Stimulated activated CD8-positive, alpha-beta memory T cell treated with anti-CD3 and anti-CD28 coated beads, Interleukin-7, amount 100 ng/mL, for 24 hours (primary cell): ENCODE measurements at regions not wholly inside any gene's neighbourhood (a gene's known extent, or its start where the extent isn't known, plus 50 kb on each side); places are given as distances from the start of the nearest gene placed in this dataset.
"Not testable (repeated sequence)": the region's sequence is repeated elsewhere in the genome, so short reads cannot be mapped to it uniquely, and the experiment has no call there.

Source experiments
- DNase-seq: peaks from one replicate; pipeline ENCODE4 v3.0.0-alpha.2; 2020; ENCODE audit warnings: low read depth

- no peak for DNase-seq
These were observed 363.3 kb downstream of the TYW1 start for GRCh38 chr7:67359900-67360299.

DNA sequence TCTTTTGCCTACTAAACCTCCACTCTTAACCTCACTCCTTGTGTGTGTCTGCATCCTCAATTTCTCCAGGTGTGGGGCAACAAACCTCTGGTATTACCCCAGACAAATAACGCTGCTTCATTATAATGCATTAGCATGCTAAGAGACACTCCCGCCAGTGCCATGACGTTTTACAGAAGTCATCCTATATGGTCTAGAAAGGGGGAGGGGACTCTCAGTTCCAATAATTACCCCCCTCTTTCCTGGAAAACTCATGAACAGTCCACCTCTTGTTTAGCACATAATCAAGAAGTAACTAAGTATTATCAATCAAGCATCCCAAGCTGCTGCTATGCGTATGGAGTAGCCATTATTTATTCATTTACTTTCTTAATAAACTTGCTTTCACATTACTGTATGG, 364.5 kb downstream of the TYW1 start:
- no peak for DNase-seq

- no peak for DNase-seq
These were observed 367.9 kb downstream of the TYW1 start for GRCh38 chr7:67364441-67365017.

DNA sequence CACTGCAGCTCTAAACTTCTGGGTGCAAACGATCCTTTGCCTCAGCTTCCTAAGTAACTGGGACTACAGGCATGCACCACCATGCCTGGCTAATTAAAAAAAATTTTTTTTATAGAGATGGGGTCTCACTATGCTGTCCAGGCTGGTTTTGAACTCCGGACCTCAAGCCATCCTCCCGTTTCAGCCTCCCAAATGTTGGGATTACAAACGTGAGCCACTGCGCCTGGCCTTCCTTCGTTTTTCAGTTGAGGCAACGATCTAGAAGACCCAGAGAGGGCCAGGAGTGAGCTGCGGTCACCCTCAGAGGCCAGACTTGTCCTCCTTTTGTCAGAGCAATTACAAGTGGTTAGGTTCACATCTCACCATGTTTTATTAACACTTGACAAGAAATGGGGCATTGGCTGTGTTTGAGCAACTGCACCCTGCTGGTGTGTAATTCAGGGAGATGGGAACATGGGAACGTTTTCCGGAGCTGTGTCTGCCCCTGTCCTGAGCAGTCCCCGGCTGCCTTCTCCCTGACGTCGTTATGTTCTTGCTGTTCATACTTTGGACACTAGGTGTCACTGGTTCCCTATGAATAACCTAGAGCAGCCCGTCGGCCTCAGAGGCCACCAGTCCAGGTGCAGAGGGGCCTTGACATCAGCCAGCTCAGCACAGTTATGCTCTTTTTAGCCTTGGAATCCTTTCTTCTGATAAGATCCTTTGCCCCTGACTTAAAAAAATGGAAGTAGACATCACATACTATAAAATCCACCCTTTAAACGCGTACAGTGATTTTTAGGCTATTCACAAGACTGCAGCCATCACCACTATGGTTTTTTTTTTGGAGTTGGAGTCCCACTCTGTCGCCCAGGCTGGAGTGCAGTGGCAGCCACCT, 375.0 kb downstream of the TYW1 start:
- peak; percentile 6 for DNase-seq

GRCh38 chr7:67373389-67373788, 376.8 kb downstream of the TYW1 start:
- not testable (repeated sequence) for DNase-seq

- DNase-seq = no peak
These were observed 378.8 kb downstream of the TYW1 start for GRCh38 chr7:67375427-67375826.

- DNase-seq = peak; percentile 26
These were observed 381.6 kb downstream of the TYW1 start for GRCh38 chr7:67377939-67378862.

DNA sequence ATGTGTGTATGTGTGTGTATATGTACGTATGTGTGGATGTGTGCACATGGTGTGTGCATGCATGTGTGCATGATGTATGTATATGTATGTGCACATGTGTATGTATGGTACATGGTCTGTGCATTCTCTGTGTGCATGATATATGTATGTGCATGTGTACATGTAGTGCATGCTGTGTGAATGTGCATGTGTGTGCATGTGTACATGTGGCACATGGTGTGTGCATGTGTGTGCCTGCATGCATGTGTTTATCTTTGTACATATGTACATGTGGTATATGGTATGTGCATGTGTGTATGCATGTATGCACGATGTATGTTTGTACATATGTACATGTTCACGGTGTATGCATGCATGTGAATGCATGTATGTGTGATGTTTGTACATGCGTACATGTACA, 383.7 kb downstream of the TYW1 start:
- DNase-seq = no peak

DNA sequence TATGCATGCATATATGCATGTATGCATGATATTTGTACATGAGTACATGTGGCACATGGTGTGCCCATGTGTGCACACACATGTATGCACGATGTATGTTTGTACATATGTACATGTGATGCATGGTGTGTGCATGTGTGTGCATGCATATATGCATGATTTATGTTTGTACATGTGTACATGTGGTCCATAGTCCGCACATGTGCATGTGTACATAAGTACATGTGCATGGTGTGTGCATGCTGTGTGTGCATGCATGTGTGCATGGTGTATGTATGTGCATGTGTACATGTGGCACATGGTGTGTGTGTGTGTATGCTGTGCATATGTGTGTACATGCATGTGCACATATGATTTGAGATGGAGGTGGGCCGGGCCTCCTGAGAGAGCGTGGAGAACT, 384.2 kb downstream of the TYW1 start:
- no peak for DNase-seq

- no peak for DNase-seq
These were observed 391.2 kb downstream of the TYW1 start for GRCh38 chr7:67387851-67388250.

DNA sequence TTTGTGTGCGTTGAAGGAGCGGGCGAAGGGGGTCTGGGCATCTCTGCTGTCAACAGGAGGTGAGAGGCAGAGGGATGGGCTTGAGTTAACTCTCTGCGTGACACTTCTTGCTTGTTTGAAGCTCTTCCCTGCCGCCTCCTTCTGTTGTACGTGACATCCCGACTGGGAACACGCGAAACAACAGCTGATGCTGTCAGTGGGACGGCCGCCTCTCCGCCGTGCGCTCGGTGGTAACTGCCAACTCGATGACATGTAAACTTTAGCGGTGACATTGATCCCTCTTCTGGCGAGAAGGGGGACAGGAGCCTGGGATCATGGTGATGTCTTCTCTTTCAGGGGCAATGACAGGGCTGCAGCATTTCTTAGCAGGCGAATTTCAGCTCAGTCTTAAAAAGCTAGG, 394.5 kb downstream of the TYW1 start:
- DNase-seq = no peak

- DNase-seq = no peak
These were observed 396.2 kb downstream of the TYW1 start for GRCh38 chr7:67392596-67393438.

- no peak for DNase-seq
These were observed 397.3 kb downstream of the TYW1 start for GRCh38 chr7:67393903-67394302.

GRCh38 chr7:67398916-67399315, 402.3 kb downstream of the TYW1 start:
- no peak for DNase-seq

GRCh38 chr7:67401492-67401891, 404.9 kb downstream of the TYW1 start:
- no peak for DNase-seq

DNA sequence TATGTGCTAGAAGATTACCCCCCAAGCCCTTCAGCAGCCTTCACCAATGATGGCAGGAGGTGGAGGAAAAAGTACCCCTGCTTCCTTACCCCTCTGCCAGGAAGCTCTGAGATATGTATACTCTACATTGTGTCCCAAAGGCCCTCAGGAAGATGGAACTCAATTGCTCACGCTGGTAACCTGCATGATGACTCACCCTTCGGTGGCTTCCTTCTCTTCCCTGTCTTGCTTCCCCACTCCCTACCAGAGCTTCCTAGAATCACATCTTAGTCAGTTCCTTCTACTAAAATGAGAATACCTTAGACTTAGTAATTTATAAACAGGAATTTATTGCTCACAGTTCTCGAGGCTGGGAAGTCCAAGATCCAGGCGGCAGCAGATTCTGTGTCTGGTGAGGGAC, 405.6 kb downstream of the TYW1 start:
- no peak for DNase-seq

- DNase-seq = no peak
These were observed 410.3 kb downstream of the TYW1 start for GRCh38 chr7:67406976-67407375.

DNA sequence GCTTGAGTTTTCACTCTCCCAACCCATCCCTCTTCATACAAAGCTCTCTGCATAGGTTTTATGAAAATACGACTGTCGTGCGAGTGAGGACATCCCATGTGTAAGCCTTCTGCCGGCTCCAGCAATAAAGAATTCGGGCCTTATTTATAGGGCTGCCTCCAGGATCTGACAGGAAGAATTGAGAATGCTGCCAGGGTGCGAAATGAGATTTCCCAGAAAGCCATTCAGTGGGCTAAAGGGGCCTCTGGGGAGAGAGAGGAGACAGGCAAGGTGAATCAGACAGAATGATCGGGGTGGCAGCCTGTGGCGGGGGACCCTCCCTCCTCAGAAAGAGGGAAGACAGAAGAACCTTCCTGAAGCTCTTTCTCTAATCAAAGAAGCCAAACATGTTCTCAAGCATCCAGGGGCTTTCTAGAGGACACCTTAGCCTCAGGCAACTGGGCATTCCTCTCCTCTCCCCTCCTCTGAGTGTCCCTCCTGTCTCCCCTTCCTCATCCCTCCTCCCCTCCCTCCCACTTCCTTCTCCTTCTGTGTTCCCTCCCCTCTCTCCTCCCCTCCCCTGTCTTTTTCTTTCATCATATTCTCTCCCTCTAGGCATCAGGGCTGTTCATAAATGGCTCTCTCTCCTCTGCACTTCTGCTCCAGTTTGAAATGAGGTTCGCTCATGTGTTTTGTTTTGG, 410.9 kb downstream of the TYW1 start:
- no peak for DNase-seq

DNA sequence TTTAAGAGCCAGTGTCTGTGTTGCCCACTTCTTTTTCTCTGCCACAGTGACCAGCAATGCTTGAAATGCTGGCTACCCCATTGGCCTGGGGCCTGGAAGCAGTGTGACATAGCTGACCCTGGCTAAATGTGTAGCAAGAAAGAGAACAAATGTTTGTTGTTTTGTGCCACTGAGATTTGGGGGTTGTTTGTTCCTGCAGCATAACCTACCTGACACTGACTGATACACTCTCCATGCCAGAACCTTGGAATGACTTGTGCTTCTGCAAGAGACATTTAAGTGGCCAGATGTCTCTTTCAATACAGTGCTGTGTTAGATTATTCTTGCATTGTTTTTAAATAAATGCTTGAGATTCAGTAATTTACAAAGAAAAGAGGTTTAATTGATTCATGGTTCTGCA, 411.5 kb downstream of the TYW1 start:
- DNase-seq = no peak

- no peak for DNase-seq
These were observed 417.0 kb downstream of the TYW1 start for GRCh38 chr7:67413670-67414069.

DNA sequence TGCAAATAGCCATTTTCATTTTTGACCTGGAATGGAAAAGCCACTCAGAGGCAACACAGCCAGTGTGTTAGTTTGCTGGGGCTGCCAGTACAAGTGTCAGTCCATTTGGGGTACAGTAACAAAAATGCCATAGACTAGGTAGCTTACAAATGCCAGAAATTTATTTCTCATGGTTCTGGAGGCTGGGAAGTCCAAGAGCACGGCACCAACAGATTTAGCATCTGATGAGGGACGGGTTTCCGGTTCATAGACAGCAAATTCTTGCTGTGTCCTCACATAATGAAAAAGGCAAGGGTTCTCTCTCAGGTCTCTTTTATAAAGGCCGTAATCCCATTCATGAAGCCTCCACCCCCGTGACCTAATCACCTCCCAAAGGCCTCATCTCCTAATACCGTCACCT, 418.2 kb downstream of the TYW1 start:
- DNase-seq = no peak
